GM19467 (cell line): ENCODE measurements at regions not wholly inside any gene's neighbourhood (a gene's known extent, or its start where the extent isn't known, plus 50 kb on each side); places are given as distances from the start of the nearest gene placed in this dataset.
"Not testable (repeated sequence)": the region's sequence is repeated elsewhere in the genome, so short reads cannot be mapped to it uniquely, and the experiment has no call there.

Experiments
- ATAC-seq: cut with Tn5 transposase; IDR thresholded peaks from one replicate; pipeline ENCODE4 v1.9.1; 2021; ENCODE audit warnings: mild to moderate bottlenecking, moderate library complexity; ENCODE audit not compliant: unreplicated experiment

GRCh38 chr20:22944062-22944461 lies 91.0 kb upstream of the SSTR4 start:
- no peak for ATAC-seq

GRCh38 chr20:22944936-22945335 lies 90.2 kb upstream of the SSTR4 start:
- ATAC-seq, result no peak

- no peak for ATAC-seq
Observed at GRCh38 chr20:22946596-22946995, 88.5 kb upstream of the SSTR4 start.

- ATAC-seq, result no peak
Observed at GRCh38 chr20:22949331-22950109, 85.6 kb upstream of the SSTR4 start.

- no peak for ATAC-seq
Observed at GRCh38 chr20:22951966-22952365, 83.1 kb upstream of the SSTR4 start.

- no peak for ATAC-seq
Observed at GRCh38 chr20:22954661-22955060, 80.5 kb upstream of the SSTR4 start.

- no peak for ATAC-seq
Observed at GRCh38 chr20:22958390-22958789, 76.7 kb upstream of the SSTR4 start.

GRCh38 chr20:22962567-22963439 lies 72.3 kb upstream of the SSTR4 start:
- no peak for ATAC-seq

GRCh38 chr20:22963581-22963980 lies 71.5 kb upstream of the SSTR4 start:
- ATAC-seq, result no peak

GRCh38 chr20:22966787-22967464 lies 68.2 kb upstream of the SSTR4 start:
- ATAC-seq, result no peak

- ATAC-seq, result not testable (repeated sequence)
Observed at GRCh38 chr20:22967706-22968105, 67.4 kb upstream of the SSTR4 start.

GRCh38 chr20:22969031-22969430 lies 66.1 kb upstream of the SSTR4 start:
- ATAC-seq, result not testable (repeated sequence)

GRCh38 chr20:22971077-22971476 lies 64.0 kb upstream of the SSTR4 start:
- ATAC-seq, result not testable (repeated sequence)

- no peak for ATAC-seq
Observed at GRCh38 chr20:22974354-22974753, 60.8 kb upstream of the SSTR4 start.

- ATAC-seq, result no peak
Observed at GRCh38 chr20:22977047-22977785, 57.9 kb upstream of the SSTR4 start.

- no peak for ATAC-seq
Observed at GRCh38 chr20:22984008-22984407, 51.1 kb upstream of the SSTR4 start.

GRCh38 chr20:22984606-22985005 lies 50.5 kb upstream of the SSTR4 start:
- ATAC-seq, result no peak

GRCh38 chr20:22985239-22985778 lies 49.8 kb upstream of the SSTR4 start:
- ATAC-seq, result no peak
